ENCODE measurements at regions not wholly inside any gene's neighbourhood (a gene's known extent, or its start where the extent isn't known, plus 50 kb on each side); places are given as distances from the start of the nearest gene placed in this dataset.

DNA sequence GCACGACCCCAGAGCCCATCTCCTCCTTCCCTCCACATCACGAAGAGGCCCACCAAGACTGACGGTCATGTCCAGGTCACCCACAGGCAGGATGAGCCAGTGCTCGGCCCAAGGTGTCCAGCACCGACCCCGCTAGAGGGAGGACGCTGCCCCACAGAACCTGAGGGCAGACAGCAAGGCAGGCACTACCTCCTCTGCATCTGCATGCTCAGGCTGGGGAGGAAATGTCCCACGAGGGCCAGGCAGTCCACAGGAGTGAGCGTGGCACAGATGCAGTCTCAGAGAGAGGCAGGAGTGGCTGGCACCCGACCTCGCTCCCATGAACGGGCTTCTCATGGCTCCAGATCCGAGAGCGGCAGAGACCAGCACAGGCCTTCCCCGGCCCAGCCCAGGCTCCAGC, 133.2 kb downstream of the TUBA3C start:
- Histone ChIP-seq H3K4me3 (no peak overlapping the region), H3K27ac (no peak overlapping the region)
- TF ChIP-seq, protein P1, sequence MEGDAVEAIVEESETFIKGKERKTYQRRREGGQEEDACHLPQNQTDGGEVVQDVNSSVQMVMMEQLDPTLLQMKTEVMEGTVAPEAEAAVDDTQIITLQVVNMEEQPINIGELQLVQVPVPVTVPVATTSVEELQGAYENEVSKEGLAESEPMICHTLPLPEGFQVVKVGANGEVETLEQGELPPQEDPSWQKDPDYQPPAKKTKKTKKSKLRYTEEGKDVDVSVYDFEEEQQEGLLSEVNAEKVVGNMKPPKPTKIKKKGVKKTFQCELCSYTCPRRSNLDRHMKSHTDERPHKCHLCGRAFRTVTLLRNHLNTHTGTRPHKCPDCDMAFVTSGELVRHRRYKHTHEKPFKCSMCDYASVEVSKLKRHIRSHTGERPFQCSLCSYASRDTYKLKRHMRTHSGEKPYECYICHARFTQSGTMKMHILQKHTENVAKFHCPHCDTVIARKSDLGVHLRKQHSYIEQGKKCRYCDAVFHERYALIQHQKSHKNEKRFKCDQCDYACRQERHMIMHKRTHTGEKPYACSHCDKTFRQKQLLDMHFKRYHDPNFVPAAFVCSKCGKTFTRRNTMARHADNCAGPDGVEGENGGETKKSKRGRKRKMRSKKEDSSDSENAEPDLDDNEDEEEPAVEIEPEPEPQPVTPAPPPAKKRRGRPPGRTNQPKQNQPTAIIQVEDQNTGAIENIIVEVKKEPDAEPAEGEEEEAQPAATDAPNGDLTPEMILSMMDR (IDR thresholded peaks at IDR 0.05), result no peak
- DNase-seq (ENCODE audit: low spot score), result no peak

DNA sequence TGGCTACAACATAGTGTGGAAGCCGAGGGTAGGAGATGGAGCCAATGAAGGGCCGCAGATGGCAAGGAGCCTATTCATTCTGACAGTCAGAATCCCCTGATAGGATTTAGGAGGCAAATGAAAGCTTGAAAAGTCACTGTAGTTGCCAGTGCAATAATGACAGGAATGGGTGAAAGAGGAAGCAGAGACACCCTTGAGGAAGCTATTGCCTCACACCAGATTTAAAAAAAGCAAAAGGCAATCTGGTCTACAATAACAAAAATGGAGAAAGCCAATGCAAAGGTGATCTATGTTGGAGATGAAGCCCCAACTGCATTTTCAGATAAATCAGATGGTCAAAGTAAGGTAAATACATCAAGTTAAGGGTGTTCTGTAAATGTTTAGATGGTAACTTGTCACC, 158.5 kb downstream of the TUBA3C start:
- DNase-seq (ENCODE audit: low spot score), result no peak
- TF ChIP-seq, protein P1 (IDR thresholded peaks at IDR 0.05), result no peak
- Histone ChIP-seq H3K27ac (no peak overlapping the region), H3K4me3 (no peak overlapping the region)

DNA sequence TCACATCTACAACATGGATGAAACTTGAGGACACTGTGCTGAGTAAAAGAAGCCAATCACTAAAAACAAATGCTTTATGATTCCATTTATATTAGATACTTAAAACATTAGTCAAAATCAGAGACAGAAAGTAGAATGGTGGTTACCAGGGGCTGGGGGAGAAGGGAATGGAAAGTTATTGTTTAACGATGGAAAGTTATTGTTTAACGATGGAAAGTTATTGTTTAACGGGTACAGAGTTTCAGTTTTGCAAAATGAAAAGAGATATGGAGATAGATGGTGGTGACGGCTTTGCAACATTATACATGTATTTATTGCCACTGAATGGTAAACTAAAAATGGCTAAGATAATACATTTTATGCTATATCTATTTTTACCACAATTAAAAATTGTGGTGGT, 160.6 kb downstream of the TUBA3C start:
- no peak overlapping the region for H3K4me3 ChIP-seq
- DNase-seq (ENCODE audit: low spot score), result no peak
- no peak overlapping the region for H3K27ac ChIP-seq
- TF ChIP-seq, protein P1 (IDR thresholded peaks at IDR 0.05), result no peak

DNA sequence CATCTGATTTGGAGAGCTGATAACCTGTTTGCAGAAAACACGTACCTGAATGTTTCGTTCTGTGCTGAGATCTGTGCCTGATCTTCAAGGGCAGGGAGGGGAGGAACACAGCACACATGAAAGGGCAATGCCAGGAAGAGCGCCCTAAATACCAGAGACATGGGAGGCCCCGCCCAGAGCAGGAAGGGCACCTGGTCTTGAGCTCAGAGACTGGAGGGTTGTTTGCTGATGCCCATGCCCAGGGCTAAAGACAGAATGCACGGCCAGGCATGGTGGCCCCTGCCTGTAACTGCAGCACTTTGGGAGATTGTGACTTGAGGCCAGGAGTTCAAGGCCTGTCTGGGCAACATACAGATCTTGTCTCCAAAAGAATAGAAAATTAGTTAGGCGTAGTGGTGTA, 183.2 kb downstream of the TUBA3C start:
- DNase-seq (ENCODE audit: low spot score), result no peak
- no peak overlapping the region for H3K4me3 ChIP-seq
- TF ChIP-seq, protein P1 (IDR thresholded peaks at IDR 0.05), result no peak
- no peak overlapping the region for H3K27ac ChIP-seq

DNA sequence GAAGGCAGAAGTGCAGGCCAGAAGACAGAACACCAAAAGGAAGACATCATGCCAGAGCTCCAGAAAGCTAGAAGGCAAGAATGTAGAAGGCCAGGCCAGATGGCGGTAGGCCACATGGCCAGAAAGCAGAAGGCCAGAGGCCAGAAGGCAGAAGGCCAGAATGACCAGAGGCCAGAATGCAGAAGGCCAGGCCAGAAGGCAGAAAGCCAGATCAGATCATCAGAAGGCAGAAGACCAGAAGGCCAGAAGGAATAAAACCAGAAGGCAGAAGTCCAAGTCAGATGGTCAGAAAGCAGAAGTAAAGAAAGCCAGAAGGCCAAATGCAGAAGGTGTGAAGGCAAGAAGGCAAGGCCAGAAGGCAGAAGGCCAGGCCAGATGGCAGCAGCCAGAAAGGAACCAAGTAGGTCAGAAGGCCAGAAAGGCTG, 185.0 kb downstream of the TUBA3C start:
- H3K4me3 ChIP-seq, result no peak overlapping the region
- H3K27ac ChIP-seq, result no peak overlapping the region
- DNase-seq (ENCODE audit: low spot score), result no peak
- TF ChIP-seq, protein P1 (IDR thresholded peaks at IDR 0.05), result no peak

DNA sequence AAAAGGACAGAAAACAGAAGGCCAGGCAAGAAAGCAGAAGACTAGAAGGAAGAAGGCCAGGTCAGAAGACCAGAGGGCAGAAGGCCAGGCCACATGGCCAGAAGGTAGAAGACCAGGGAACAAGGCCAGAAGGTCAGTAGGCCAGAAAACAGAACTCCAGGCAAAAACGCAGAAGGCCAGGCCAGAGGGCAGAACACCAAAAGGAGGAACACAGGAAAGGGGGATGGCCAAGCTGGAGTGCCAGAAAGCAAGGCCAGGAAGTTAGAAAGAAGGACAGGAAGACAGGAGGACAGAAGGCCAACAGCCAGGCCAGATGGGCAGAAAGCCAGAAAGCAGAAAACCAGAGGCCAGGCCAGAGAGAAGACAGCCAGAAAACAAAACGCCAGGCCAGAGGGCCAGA, 185.4 kb downstream of the TUBA3C start:
- no peak for DNase-seq (ENCODE audit: low spot score)

DNA sequence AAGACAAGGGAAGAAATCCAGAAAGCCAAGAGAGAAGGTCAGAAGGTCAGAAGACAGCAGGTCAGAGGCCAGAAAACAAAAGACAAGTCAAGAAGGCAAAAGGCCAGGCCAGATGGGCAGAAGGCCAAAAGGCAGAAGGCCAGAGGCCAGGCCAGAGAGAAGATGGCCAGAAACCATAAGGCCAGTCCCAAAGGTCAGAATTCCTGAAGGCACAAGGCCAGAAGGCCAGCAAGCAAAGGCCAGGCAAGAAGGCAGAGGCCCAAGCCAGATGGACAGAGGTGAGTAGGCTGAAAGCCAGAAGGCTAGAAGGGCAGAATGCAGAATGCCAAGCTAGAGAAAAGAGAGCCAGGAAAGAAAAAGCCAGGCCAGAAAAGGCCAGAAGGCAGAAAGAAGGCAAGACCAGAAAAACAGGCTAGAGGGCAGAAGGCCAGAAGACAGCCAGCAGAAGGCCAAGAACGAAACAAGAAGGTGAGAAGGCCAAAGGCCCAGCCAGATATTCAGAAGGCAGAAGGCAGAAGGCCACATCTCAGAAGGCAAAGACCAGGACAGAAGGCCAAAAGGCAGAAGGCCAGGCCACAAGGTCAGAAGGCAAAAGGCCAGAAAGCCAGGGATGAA, 186.3 kb downstream of the TUBA3C start:
- DNase-seq (ENCODE audit: low spot score), result no peak
- TF ChIP-seq, protein P1 (IDR thresholded peaks at IDR 0.05), result no peak
- H3K27ac ChIP-seq, result no peak overlapping the region
- no peak overlapping the region for H3K4me3 ChIP-seq

More for the DNA sequence above, 185.4 kb downstream of the TUBA3C start:
- TF ChIP-seq, protein P1 (IDR thresholded peaks at IDR 0.05), result no peak
- no peak overlapping the region for H3K4me3 ChIP-seq
- no peak overlapping the region for H3K27ac ChIP-seq

All from coronary artery (tissue), 2 donors.